ENCODE measurements at regions not wholly inside any gene's neighbourhood (a gene's known extent, or its start where the extent isn't known, plus 50 kb on each side); places are given as distances from the start of the nearest gene placed in this dataset.

GRCh38 chr2:160936044-160936806, 224.0 kb upstream of the TANK start:
- TF ChIP-seq CEBPB (IDR thresholded peaks at IDR 0.05) (no peak), ZBTB7A (IDR thresholded peaks at IDR 0.05; ENCODE audit: low read depth) (no peak), TAF1 (IDR thresholded peaks at IDR 0.05; ENCODE audit: low read depth) (no peak), MAX (IDR thresholded peaks at IDR 0.05) (no peak), TCF12 (IDR thresholded peaks at IDR 0.05; ENCODE audit: low read depth) (no peak), FOXM1 (IDR thresholded peaks at IDR 0.05; ENCODE audit: borderline replicate concordance, low read depth) (no peak), CREB1 (IDR thresholded peaks at IDR 0.05; ENCODE audit: low read depth) (no peak), TEAD4 (IDR thresholded peaks at IDR 0.05) (no peak), REST (IDR thresholded peaks at IDR 0.05; ENCODE audit: low read depth) (no peak), EP300 (IDR thresholded peaks at IDR 0.05; ENCODE audit: borderline replicate concordance) (no peak), NFIC (IDR thresholded peaks at IDR 0.05) (no peak), RAD21 (IDR thresholded peaks at IDR 0.05; ENCODE audit: low read depth) (no peak), EGR1 (IDR thresholded peaks at IDR 0.05) (no peak), USF1 (IDR thresholded peaks at IDR 0.05) (no peak), YY1 (IDR thresholded peaks at IDR 0.05; ENCODE audit: low read depth) (no peak)

GRCh38 chr2:160940271-160940670, 220.0 kb upstream of the TANK start:
- TF ChIP-seq USF1 (IDR thresholded peaks at IDR 0.05) (no peak), YY1 (IDR thresholded peaks at IDR 0.05; ENCODE audit: low read depth) (no peak), CREB1 (IDR thresholded peaks at IDR 0.05; ENCODE audit: low read depth) (no peak), FOXM1 (IDR thresholded peaks at IDR 0.05; ENCODE audit: borderline replicate concordance, low read depth) (no peak), TCF12 (IDR thresholded peaks at IDR 0.05; ENCODE audit: low read depth) (no peak), NFIC (IDR thresholded peaks at IDR 0.05) (no peak), TEAD4 (IDR thresholded peaks at IDR 0.05) (no peak), MAX (IDR thresholded peaks at IDR 0.05) (no peak), REST (IDR thresholded peaks at IDR 0.05; ENCODE audit: low read depth) (no peak), RAD21 (IDR thresholded peaks at IDR 0.05; ENCODE audit: low read depth) (no peak), ZBTB7A (IDR thresholded peaks at IDR 0.05; ENCODE audit: low read depth) (no peak), EGR1 (IDR thresholded peaks at IDR 0.05) (no peak), CEBPB (IDR thresholded peaks at IDR 0.05) (no peak), TAF1 (IDR thresholded peaks at IDR 0.05; ENCODE audit: low read depth) (no peak), EP300 (IDR thresholded peaks at IDR 0.05; ENCODE audit: borderline replicate concordance) (no peak)

DNA sequence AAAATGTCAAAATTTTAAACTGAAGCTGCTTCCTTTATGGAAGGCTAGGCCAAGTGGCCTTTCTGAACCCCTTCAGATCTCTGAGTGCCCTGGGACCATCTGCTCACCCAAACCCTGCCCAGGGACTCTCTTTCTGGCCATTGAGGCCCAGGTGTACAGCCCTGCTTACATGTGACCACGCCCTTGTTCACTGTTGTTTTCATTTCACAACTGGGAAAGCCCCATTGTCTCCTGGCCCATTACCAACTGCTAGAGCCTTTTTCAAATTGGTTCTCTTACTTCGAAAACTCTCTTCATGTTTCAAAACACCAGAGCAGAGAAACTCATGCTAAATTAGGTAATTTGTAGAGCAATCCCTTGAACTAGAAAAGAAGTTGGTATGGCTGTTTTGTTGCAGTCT, 219.5 kb upstream of the TANK start:
- no peak for TF ChIP-seq YY1 (IDR thresholded peaks at IDR 0.05; ENCODE audit: low read depth)
- TF ChIP-seq USF1 (IDR thresholded peaks at IDR 0.05), result no peak
- no peak for TF ChIP-seq EGR1 (IDR thresholded peaks at IDR 0.05)
- TF ChIP-seq MAX (IDR thresholded peaks at IDR 0.05), result no peak
- TF ChIP-seq NFIC (IDR thresholded peaks at IDR 0.05), result no peak
- TF ChIP-seq CREB1 (IDR thresholded peaks at IDR 0.05; ENCODE audit: low read depth), result no peak
- TF ChIP-seq REST (IDR thresholded peaks at IDR 0.05; ENCODE audit: low read depth), result no peak

Measured in Ishikawa (cell line).